ENCODE measurements at regions not wholly inside any gene's neighbourhood (a gene's known extent, or its start where the extent isn't known, plus 50 kb on each side); places are given as distances from the start of the nearest gene placed in this dataset.

DNA sequence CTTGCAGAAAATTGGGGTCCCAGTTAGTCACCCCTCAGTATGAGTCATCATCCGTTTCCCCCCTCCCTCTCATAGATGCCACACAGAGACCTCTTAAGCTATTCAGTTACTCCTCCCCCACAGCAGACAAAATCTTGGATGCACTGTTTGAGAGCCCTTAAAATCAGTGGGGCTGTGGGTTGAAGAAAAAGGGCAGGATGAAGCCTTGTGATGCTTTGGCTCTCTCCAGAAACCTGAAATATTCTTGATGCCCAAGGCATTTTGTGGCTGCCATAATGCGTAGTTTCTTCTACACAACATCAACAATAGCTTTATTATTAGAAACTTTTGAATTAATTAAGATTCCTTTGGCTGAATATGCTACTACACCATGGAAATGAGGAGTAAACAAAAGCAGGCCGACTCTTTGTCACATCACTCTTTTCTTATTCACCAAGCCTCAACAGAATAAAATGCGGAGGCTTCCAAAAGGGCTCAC is 133.8 kb downstream of the MRPS30 start:
- Histone ChIP-seq H3K27ac (no peak overlapping the region), H3K9me3 (no peaks in the 10 kb centered on the region), H3K4me1 (no peaks in the 10 kb centered on the region), H3K4me3 (no peak overlapping the region), H3K36me3 (no peaks in the 10 kb centered on the region), H3K27me3 (no peaks in the 10 kb centered on the region)
- no peak for DNase-seq (ENCODE audit: low spot score in 2 of 2)
- intact Hi-C loops (cut with DNase I): no loop called here
- TF ChIP-seq, protein P1, sequence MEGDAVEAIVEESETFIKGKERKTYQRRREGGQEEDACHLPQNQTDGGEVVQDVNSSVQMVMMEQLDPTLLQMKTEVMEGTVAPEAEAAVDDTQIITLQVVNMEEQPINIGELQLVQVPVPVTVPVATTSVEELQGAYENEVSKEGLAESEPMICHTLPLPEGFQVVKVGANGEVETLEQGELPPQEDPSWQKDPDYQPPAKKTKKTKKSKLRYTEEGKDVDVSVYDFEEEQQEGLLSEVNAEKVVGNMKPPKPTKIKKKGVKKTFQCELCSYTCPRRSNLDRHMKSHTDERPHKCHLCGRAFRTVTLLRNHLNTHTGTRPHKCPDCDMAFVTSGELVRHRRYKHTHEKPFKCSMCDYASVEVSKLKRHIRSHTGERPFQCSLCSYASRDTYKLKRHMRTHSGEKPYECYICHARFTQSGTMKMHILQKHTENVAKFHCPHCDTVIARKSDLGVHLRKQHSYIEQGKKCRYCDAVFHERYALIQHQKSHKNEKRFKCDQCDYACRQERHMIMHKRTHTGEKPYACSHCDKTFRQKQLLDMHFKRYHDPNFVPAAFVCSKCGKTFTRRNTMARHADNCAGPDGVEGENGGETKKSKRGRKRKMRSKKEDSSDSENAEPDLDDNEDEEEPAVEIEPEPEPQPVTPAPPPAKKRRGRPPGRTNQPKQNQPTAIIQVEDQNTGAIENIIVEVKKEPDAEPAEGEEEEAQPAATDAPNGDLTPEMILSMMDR (IDR thresholded peaks at IDR 0.05): no peak

DNA sequence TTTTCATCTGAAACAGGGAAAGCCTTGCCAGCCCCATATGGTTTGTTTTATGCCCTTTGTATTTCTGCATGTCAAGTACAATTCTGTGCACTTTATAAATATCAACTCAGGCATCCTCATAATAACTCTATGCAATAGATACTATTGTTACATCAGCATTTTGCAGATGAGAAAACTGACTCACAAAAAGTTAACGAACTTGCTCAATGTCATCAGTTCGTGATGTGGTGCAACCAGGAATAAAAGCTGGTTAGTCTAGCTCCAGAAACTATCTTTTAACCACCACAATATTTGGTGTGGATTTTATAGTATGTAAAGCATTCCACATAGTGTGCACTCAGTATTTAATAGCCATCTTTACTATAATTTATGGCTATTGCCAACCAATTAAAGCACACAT is 134.9 kb downstream of the MRPS30 start:
- Histone ChIP-seq H3K9me3 (no peaks in the 10 kb centered on the region), H3K4me1 (no peaks in the 10 kb centered on the region), H3K36me3 (no peaks in the 10 kb centered on the region), H3K4me3 (no peak overlapping the region), H3K27me3 (no peaks in the 10 kb centered on the region), H3K27ac (no peak overlapping the region)
- TF ChIP-seq, protein P1 (IDR thresholded peaks at IDR 0.05): no peak
- intact Hi-C loops (cut with DNase I): no loop called here
- no peak for DNase-seq (ENCODE audit: low spot score in 2 of 2)

DNA sequence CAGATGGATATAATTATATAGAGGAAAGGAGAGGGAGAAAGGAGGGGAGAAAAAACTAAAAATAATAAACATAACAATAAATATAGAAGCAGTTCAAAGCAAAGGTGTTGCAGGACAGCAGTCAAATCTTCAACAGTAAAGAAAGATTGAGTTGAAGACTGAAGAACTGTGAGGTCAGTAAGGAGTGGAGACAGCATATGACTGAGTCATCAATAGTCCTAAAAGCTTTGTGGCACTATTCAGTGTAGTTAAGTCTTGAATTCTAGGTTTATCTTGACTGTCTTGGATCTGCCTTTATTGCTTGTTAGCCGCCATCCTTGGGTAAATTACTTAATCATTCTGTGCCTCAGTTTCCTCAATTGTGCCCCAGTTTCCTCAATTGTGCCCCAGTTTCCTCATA is 137.0 kb downstream of the MRPS30 start:
- intact Hi-C loops (cut with DNase I): no loop called here
- Histone ChIP-seq H3K4me3 (no peak overlapping the region), H3K27ac (no peak overlapping the region), H3K9me3 (no peaks in the 10 kb centered on the region), H3K27me3 (no peaks in the 10 kb centered on the region), H3K4me1 (no peaks in the 10 kb centered on the region), H3K36me3 (no peaks in the 10 kb centered on the region)
- TF ChIP-seq, protein P1 (IDR thresholded peaks at IDR 0.05): no peak
- DNase-seq (ENCODE audit: low spot score in 2 of 2): no peak

DNA sequence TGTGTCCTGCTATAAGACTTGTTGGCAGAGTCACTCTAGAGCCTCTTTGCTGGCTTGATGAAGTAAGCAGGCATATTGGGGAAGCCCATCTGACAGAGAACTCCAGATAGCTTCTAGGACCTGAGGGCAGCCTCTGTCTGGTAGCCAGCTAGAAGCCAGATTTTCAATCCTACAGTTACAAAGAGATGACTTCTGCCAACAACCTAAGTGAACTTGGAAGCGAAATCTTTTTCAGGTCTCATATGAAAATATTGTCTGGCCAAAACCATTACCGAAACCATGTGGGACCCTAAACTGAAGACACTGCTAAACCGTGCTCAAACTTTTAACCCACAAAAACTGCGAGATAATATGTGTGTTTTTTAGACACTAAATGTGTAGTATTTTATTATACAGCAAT is 140.9 kb downstream of the MRPS30 start:
- intact Hi-C loops (cut with DNase I): no loop called here
- no peaks in the 10 kb centered on the region for H3K9me3 ChIP-seq
- H3K4me3 ChIP-seq: no peak overlapping the region
- no peaks in the 10 kb centered on the region for H3K27me3 ChIP-seq
- TF ChIP-seq, protein P1 (IDR thresholded peaks at IDR 0.05): no peak
- no peak overlapping the region for H3K27ac ChIP-seq
- no peaks in the 10 kb centered on the region for H3K4me1 ChIP-seq
- H3K36me3 ChIP-seq: no peaks in the 10 kb centered on the region
- DNase-seq (ENCODE audit: low spot score in 2 of 2): no peak

DNA sequence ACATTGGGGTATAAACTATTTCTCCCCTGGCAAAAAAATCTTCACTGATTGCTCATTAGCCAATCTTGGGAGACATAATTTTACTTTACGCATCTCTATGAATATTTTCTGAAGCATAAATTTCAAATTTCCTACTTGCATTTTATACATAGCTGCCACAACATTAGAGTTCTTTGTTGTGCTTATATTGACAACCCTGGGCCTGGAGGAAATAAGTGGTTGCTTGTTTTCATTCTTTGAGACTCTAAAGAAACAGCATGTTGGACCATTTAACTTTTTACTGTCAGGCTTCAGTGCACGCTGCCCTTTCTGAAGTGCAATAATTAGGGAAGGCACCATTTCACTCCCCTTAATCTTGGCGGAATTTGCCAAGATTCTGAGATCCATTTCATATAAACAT is 142.6 kb downstream of the MRPS30 start:
- Histone ChIP-seq H3K9me3 (no peaks in the 10 kb centered on the region), H3K27me3 (no peaks in the 10 kb centered on the region), H3K27ac (no peak overlapping the region), H3K4me1 (no peaks in the 10 kb centered on the region), H3K36me3 (no peaks in the 10 kb centered on the region), H3K4me3 (no peak overlapping the region)
- TF ChIP-seq, protein P1 (IDR thresholded peaks at IDR 0.05): no peak
- no peak for DNase-seq (ENCODE audit: low spot score in 2 of 2)
- intact Hi-C loops (cut with DNase I): no loop called here

DNA sequence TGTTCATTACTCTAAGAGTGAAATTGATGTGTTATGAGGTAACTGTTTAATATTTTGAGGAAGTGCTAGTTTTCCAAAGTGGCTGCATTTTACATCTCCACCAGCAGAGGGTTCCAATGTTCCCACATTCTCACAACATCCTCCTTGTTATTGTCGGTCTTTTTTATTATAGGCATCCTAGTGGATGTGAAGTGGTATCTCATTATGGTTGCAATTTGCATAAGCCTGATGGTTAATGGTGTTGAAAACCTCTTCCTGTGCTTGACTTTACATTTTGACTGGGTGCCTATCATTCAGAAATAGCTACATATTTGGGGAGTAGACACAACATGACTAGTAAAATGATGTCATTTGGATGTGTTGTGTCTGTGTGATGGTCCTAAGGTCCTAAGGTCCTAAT is 143.6 kb downstream of the MRPS30 start:
- no peaks in the 10 kb centered on the region for H3K27me3 ChIP-seq
- no peak for DNase-seq (ENCODE audit: low spot score in 2 of 2)
- H3K9me3 ChIP-seq: no peaks in the 10 kb centered on the region
- no peaks in the 10 kb centered on the region for H3K36me3 ChIP-seq
- H3K27ac ChIP-seq: no peak overlapping the region
- no peaks in the 10 kb centered on the region for H3K4me1 ChIP-seq
- intact Hi-C loops (cut with DNase I): no loop called here
- TF ChIP-seq, protein P1 (IDR thresholded peaks at IDR 0.05): peak in 1 of 3 experiments; percentile 21
- no peak overlapping the region for H3K4me3 ChIP-seq
